HG03095 (cell line): ENCODE measurements at regions not wholly inside any gene's neighbourhood (a gene's known extent, or its start where the extent isn't known, plus 50 kb on each side); places are given as distances from the start of the nearest gene placed in this dataset.
"Not testable (repeated sequence)": the region's sequence is repeated elsewhere in the genome, so short reads cannot be mapped to it uniquely, and the experiment has no call there.

Source experiments
- ATAC-seq: cut with Tn5 transposase; IDR thresholded peaks from one replicate; pipeline ENCODE4 v1.9.1; 2021; ENCODE audit warnings: moderate library complexity; ENCODE audit not compliant: unreplicated experiment

GRCh38 chr3:180409170-180409569 lies 192.8 kb upstream of the TTC14 start:
- no peak for ATAC-seq

GRCh38 chr3:180409883-180410282 lies 192.1 kb upstream of the TTC14 start:
- ATAC-seq = peak; percentile 48

GRCh38 chr3:180414157-180414556 lies 187.8 kb upstream of the TTC14 start:
- no peak for ATAC-seq

- ATAC-seq = no peak
These were observed 185.8 kb upstream of the TTC14 start for GRCh38 chr3:180416111-180416594.

DNA sequence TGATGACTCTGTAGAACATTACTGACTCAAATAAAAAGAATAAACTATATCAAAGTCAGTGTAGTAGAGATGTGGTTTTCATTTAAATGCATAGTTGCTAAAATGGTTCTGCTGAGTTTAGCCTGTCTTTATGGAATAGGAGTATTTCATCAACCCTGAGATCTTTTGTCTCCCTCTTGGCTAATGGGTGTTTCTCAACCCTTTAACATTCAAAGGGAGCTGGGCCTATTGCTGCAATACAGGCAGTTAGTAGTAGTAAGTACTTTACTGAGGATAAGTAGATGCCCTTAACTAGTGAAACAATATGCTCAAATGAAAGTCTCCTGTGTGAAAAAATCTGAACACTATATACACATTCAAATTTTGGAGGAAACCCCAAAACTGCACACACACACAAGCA lies 184.7 kb upstream of the TTC14 start:
- no peak for ATAC-seq

DNA sequence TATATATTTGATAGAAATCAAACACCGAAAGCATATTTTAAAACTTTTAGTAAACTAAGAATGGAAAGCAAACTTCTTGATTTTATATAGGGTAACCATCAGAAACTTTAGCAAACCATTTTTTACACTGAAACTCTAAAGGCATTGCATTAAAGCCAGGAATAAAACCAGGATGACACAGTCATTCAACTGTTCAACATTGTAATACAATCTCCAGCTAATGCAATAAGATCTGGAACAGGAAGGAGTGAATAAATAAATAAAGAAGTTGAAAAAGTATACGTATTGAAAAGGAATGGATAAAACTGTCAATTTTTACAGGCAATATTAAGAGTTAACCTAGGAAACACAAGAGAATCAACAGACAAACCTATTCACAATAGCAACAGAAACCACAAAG lies 181.9 kb upstream of the TTC14 start:
- ATAC-seq = no peak

DNA sequence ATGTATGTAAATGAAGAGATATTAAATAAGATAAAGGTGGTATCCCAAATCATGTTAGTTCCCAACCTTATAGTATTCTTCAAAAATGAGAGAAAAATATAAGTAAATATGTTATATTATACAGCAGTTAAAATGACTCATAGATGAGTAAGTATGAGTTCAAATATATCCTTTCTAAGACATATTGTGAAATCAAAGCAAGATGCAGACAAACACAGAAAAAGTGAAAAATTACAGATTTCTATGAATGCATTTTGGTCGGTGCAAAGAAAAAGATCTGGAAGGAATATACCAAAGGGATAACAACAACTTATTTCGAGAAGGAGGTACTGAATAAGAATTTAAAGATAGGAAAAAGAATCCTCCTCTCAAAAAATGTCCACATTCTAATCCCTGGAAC lies 181.2 kb upstream of the TTC14 start:
- ATAC-seq = no peak

DNA sequence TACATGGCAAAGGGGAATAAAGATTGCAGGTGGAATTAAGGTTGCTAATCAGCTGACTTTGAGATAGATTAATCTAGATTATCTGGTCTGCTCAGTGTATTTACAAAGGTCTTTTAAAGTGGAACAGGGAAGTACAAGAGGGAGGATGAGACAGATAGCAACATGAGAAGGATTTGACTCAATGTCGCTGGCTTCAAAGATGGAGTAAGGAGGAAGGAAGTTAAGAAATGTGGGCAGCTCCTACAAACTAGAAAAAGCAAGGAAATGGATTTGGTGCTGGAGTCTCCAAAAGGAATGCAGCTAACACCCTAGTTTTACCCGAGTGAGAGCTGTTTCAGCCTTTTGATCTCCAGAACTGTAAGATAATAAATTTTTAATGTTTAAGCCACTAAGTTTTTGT lies 180.7 kb upstream of the TTC14 start:
- no peak for ATAC-seq

DNA sequence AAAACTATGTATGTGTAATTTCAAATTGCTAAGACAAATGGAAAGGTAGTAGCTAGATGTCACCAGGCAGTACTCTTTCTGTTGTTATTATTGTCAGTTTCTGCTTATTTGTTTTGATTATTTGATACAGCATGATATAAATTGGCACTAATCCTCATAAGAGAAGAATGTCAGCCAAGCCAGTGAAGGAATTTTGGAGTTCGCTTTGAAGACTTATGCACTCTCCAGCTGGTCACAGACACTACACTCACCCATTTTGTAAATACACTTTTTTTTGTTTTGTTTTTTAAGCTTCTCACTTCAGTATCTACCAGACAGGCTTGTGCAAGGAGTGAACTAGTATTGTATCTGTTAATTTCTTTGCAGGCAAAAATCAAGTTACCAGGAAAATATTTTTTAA lies 180.2 kb upstream of the TTC14 start:
- no peak for ATAC-seq

DNA sequence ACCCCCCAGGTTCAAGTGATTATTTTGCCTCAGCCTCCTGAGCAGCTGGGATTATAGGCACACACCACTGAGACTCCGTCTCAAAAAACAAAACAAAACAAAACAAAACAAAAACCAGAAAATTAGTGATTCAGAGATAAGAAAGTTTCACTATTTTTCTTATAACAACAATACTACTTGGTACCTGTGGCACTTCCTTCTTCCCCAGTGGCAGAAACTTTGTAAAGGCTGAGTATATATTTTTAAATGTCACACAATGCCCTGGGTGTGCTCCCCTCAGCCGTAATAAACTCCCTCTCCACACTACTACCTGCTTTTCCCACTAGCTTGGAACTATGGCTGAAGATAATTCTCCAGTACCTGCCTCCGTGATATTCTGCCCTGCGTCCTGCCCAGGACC lies 177.7 kb upstream of the TTC14 start:
- not testable (repeated sequence) for ATAC-seq

- ATAC-seq = no peak
These were observed 171.1 kb upstream of the TTC14 start for GRCh38 chr3:180430896-180431295.

DNA sequence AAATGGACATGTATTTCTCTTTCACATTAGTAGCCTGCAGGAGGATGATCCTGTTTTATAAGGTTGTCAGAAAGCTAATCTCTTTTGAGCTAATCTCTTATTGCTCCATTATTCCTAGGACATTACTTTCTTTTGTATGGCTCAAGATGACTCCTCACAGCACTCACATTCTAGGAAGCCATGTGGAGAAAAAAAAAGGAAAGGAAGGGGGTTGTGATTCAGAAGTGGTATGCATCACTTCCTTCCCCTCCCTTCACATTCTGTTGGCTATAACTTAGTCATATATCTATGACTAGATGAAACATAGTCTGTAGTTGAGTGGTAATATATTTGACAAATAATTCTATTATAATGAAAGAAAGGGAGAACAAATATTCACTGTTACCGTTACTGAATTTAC lies 168.8 kb upstream of the TTC14 start:
- ATAC-seq = no peak

DNA sequence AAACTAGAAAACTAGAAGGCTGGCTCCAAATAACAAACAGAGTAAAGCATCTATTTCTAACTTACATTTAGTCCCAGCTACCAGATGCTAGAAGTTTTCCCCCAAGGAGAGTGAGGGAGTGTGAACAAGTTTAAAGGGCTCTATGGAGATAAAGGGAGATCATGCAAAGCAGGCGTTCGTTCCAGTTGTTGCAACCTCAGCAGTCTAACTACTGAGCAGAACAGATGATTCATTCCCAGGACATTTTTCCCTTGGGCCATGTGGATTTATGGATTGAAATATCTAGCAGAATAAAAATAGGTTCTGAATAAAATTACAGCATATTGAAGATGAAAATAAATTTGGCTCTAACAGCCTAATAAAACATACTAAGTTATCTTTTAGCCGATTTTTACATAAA lies 154.8 kb upstream of the TTC14 start:
- no peak for ATAC-seq

DNA sequence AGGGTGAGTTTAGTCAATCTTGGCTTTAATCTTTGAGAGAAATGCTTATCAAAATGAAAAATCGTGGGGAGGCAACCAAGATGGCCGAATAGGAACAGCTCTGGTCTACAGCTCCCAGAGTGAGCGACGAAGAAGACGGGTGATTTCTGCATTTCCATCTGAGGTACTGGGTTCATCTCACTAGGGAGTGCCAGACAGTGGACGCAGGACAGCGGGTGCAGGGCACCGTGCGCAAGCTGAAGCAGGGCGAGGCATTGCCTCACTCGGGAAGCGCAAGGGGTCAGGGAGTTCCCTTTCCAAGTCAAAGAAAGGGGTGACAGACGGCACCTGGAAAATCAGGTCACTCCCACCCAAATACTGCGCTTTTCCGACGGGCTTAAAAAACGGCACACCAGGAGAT lies 153.6 kb upstream of the TTC14 start:
- not testable (repeated sequence) for ATAC-seq

DNA sequence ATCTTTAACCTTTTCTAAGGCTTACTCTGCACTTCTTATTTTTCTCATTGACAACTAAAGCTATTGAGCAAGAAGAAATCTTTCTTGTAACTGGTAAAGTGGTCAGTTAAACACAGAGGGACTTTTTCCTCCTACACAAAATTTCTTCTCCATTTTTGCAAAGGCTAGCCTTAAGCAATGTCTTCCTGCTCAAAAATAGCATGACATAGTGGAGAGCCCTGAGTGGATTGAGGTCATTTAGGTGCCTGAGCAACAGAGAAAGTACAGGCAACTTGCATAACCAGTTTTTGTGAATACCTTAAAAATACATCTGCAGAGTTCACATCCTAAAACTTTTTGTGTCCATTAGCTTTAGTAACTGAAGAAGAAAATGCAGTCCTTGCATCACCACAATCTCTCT lies 144.7 kb upstream of the TTC14 start:
- ATAC-seq = no peak

- no peak for ATAC-seq
These were observed 135.5 kb upstream of the TTC14 start for GRCh38 chr3:180466401-180467011.

DNA sequence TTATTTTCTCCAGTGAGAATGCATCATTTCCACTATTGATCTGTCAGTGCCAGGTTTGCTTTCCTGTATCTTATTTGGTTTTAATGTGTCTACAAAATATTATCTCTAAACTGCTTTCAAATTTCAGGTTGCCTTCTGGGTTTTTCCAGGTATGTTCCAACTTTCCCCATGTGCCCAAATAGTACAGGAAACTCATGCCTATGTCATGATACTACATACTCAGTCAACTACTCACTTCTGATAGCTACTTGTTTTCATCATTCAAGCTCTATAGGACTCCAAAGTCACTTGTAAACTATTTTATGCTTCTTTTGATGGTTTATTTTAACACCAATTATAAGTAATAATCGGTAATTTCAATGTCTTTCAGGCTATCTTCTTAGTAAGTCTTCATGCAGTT lies 134.8 kb upstream of the TTC14 start:
- ATAC-seq = no peak

DNA sequence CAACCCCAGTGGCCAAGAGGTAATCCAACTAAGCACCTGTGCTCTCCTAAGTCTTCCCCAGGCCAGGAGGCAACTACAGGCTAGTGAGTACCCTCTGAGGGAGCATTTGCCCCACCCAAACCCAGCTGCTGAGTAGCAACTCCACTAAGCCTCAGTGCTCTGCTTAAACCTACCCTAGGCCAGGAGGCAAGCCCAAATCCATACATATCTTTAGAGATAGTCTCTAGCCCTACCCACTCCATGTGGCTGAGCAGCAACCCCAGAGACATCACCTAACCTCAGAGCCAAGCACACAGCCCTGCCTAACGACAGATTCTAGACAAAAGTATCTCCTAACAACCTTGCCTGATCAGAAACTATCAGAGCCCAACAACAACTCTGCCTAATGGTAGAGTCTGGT lies 132.8 kb upstream of the TTC14 start:
- ATAC-seq = no peak

DNA sequence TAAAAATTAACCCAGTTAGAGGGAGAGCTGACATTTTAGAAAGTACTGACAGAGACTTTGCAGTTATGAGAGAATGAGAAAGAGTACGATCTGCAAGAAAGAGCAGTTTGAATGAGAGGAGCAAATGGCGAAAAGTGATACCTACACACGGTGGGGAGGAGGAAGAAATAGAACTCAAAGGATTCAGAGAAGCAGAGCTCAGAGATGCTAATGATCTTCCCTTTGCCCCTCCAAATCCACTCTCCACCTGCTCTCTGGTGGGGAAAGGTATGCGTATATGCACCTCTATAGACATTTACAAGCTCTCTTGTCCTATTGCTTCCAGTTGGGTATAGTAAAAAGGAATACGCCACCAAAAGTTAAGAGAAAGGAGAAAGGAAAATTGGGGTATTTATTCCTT lies 123.3 kb upstream of the TTC14 start:
- ATAC-seq = no peak

GRCh38 chr3:180492047-180492446 lies 109.9 kb upstream of the TTC14 start:
- no peak for ATAC-seq

DNA sequence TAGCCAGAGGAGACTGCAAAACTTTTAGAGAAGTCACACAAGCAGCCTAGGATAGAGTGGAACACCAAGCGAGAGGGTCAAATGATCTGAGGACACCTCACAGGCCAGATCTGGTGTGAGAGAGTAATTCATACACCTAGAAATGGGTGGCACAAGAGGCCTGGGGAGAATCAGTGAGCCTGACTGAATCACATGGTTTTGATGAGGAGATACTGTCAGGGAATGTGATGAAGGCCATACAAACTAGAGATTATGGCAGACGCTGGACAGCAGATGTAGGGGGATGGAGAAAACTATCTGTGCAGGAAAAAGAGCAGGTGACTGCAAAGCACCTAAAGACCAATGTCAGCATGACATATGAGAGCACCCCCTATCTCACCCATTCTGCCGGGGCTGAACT lies 105.0 kb upstream of the TTC14 start:
- no peak for ATAC-seq

DNA sequence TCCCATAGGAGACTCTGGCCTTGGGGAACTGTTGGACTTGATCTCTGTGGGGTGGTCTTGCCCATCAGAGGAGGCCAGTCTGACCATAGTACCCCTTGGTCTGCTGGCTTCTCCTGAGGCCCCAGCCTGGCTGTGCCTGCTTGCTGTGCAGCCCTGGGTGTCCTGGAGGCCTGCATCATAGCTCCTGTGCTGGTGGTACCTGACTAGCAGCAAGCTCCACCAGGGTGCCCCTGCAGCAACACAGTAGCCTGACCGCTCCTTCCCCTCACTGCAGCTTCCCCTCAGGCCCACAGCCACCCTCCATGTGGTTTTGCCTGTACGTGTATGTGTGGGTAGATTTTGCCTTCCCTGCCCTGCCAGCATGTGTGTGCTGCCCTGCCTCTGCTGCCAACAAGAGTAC lies 85.6 kb upstream of the TTC14 start:
- no peak for ATAC-seq

GRCh38 chr3:180523040-180523439 lies 78.9 kb upstream of the TTC14 start:
- no peak for ATAC-seq
